Central memory CD8-positive, alpha-beta T cell (primary cell): ENCODE measurements at regions not wholly inside any gene's neighbourhood (a gene's known extent, or its start where the extent isn't known, plus 50 kb on each side); places are given as distances from the start of the nearest gene placed in this dataset.

ENCODE experiments used
- ATAC-seq: fragments of 150-1000 bp; cut with Tn5 transposase; replicated peaks from 2 replicates; pipeline ENCODE4 v1.10.0; 2022; ENCODE audit warnings: mild to moderate bottlenecking, moderate FRiP score, moderate number of reproducible peaks; ENCODE audit not compliant: poor library complexity, severe bottlenecking; ENCODE audit errors: extremely low read depth
- DNase-seq, 2 donors: peaks; one replicate each; pipeline ENCODE4 v3.0.0; 2021; ENCODE audit warnings: low spot score in 2 of 2
- H3K27ac Mint-ChIP-seq: one replicate; pipeline ENCODE4 v1.8.0; 2022; ENCODE audit warnings: low read depth, mild to moderate bottlenecking, moderate library complexity, mixed read lengths
- H3K27me3 Mint-ChIP-seq: one replicate; pipeline ENCODE4 v1.8.0; 2022; ENCODE audit warnings: mixed read lengths
- H3K36me3 Mint-ChIP-seq: one replicate; pipeline ENCODE4 v1.8.0; 2022; ENCODE audit warnings: mild to moderate bottlenecking, moderate library complexity, mixed read lengths; ENCODE audit not compliant: insufficient read depth
- H3K4me1 Mint-ChIP-seq: one replicate; pipeline ENCODE4 v1.8.0; 2022; ENCODE audit warnings: mixed read lengths
- H3K4me3 Mint-ChIP-seq: one replicate; pipeline ENCODE4 v1.8.0; 2022; ENCODE audit warnings: mild to moderate bottlenecking, moderate library complexity, mixed read lengths
- H3K9me3 Mint-ChIP-seq: one replicate; pipeline ENCODE4 v1.8.0; 2022; ENCODE audit warnings: mixed read lengths

GRCh38 chr13:73698859-73699258 is 435.3 kb downstream of the KLF12 start:
- H3K27me3 Mint-ChIP-seq = no peaks in the 10 kb centered on the region
- ATAC-seq (no peak), DNase-seq (no peak)
- H3K4me3 Mint-ChIP-seq = no peak overlapping the region
- no peaks in the 10 kb centered on the region for H3K9me3 Mint-ChIP-seq
- peaks cover 18% of the 10 kb centered on the region for H3K4me1 Mint-ChIP-seq
- no peak overlapping the region for H3K27ac Mint-ChIP-seq
- peaks cover 50% of the 10 kb centered on the region for H3K36me3 Mint-ChIP-seq

- peaks cover 14% of the 10 kb centered on the region for H3K4me1 Mint-ChIP-seq
- ATAC-seq = no peak
Observed at GRCh38 chr13:73697166-73697565, 437.0 kb downstream of the KLF12 start.

GRCh38 chr13:73696713-73697112 is 437.5 kb downstream of the KLF12 start:
- Mint-ChIP-seq H3K27me3 (no peaks in the 10 kb centered on the region), H3K27ac (no peak overlapping the region), H3K9me3 (no peaks in the 10 kb centered on the region), H3K36me3 (peaks cover 60% of the 10 kb centered on the region), H3K4me3 (no peak overlapping the region), H3K4me1 (peaks cover 14% of the 10 kb centered on the region)
- no peak for DNase-seq
- ATAC-seq = no peak

More at GRCh38 chr13:73697166-73697565, 437.0 kb downstream of the KLF12 start:
- H3K36me3 Mint-ChIP-seq = peaks cover 57% of the 10 kb centered on the region
- peak overlapping the region; percentile 38 for H3K27ac Mint-ChIP-seq
- H3K9me3 Mint-ChIP-seq = no peaks in the 10 kb centered on the region
- no peak for DNase-seq
- H3K27me3 Mint-ChIP-seq = no peaks in the 10 kb centered on the region
- H3K4me3 Mint-ChIP-seq = no peak overlapping the region

GRCh38 chr13:73696271-73696670 is 437.9 kb downstream of the KLF12 start:
- Mint-ChIP-seq H3K36me3 (peaks cover 61% of the 10 kb centered on the region), H3K4me1 (peaks cover 14% of the 10 kb centered on the region), H3K27ac (no peak overlapping the region), H3K4me3 (no peak overlapping the region), H3K9me3 (no peaks in the 10 kb centered on the region), H3K27me3 (no peaks in the 10 kb centered on the region)
- DNase-seq = no peak
- ATAC-seq = no peak

- H3K4me3 Mint-ChIP-seq = no peak overlapping the region
- no peak overlapping the region for H3K27ac Mint-ChIP-seq
- peaks cover 14% of the 10 kb centered on the region for H3K4me1 Mint-ChIP-seq
- ATAC-seq (no peak), DNase-seq (no peak)
- peaks cover 62% of the 10 kb centered on the region for H3K36me3 Mint-ChIP-seq
- H3K27me3 Mint-ChIP-seq = no peaks in the 10 kb centered on the region
- H3K9me3 Mint-ChIP-seq = no peaks in the 10 kb centered on the region
Observed at GRCh38 chr13:73695325-73695724, 438.9 kb downstream of the KLF12 start.

- Mint-ChIP-seq H3K36me3 (peaks cover 72% of the 10 kb centered on the region), H3K27me3 (no peaks in the 10 kb centered on the region), H3K27ac (no peak overlapping the region), H3K9me3 (no peaks in the 10 kb centered on the region), H3K4me1 (peaks cover 14% of the 10 kb centered on the region), H3K4me3 (no peak overlapping the region)
- DNase-seq (no peak), ATAC-seq (no peak)
Observed at GRCh38 chr13:73693215-73693614, 441.0 kb downstream of the KLF12 start.

- Mint-ChIP-seq H3K27me3 (no peaks in the 10 kb centered on the region), H3K4me1 (peaks cover 8% of the 10 kb centered on the region), H3K36me3 (peaks cover 62% of the 10 kb centered on the region), H3K27ac (peak overlapping the region; percentile 22), H3K4me3 (no peak overlapping the region), H3K9me3 (no peaks in the 10 kb centered on the region)
- DNase-seq (no peak), ATAC-seq (no peak)
Observed at GRCh38 chr13:73691891-73692290, 442.3 kb downstream of the KLF12 start.

- ATAC-seq (no peak), DNase-seq (no peak)
- no peak overlapping the region for H3K4me3 Mint-ChIP-seq
- peaks cover 8% of the 10 kb centered on the region for H3K4me1 Mint-ChIP-seq
- no peaks in the 10 kb centered on the region for H3K9me3 Mint-ChIP-seq
- H3K27me3 Mint-ChIP-seq = no peaks in the 10 kb centered on the region
- H3K27ac Mint-ChIP-seq = no peak overlapping the region
- H3K36me3 Mint-ChIP-seq = peaks cover 33% of the 10 kb centered on the region
Observed at GRCh38 chr13:73687929-73688328, 446.3 kb downstream of the KLF12 start.

GRCh38 chr13:73687087-73687486 is 447.1 kb downstream of the KLF12 start:
- Mint-ChIP-seq H3K27ac (no peak overlapping the region), H3K36me3 (peaks cover 26% of the 10 kb centered on the region), H3K4me1 (peaks cover 8% of the 10 kb centered on the region), H3K27me3 (no peaks in the 10 kb centered on the region), H3K9me3 (no peaks in the 10 kb centered on the region), H3K4me3 (no peak overlapping the region)
- ATAC-seq (no peak), DNase-seq (no peak)

- Mint-ChIP-seq H3K4me1 (peaks cover 8% of the 10 kb centered on the region), H3K27me3 (no peaks in the 10 kb centered on the region), H3K27ac (no peak overlapping the region), H3K36me3 (peaks cover 19% of the 10 kb centered on the region), H3K9me3 (no peaks in the 10 kb centered on the region), H3K4me3 (no peak overlapping the region)
- no peak for ATAC-seq
- DNase-seq = no peak
Observed at GRCh38 chr13:73684750-73685149, 449.5 kb downstream of the KLF12 start.

- peaks cover 15% of the 10 kb centered on the region for H3K36me3 Mint-ChIP-seq
- DNase-seq (no peak), ATAC-seq (no peak)
- H3K4me3 Mint-ChIP-seq = no peak overlapping the region
- H3K27me3 Mint-ChIP-seq = no peaks in the 10 kb centered on the region
- H3K27ac Mint-ChIP-seq = no peak overlapping the region
- H3K4me1 Mint-ChIP-seq = peaks cover 8% of the 10 kb centered on the region
- H3K9me3 Mint-ChIP-seq = no peaks in the 10 kb centered on the region
Observed at GRCh38 chr13:73684286-73684685, 449.9 kb downstream of the KLF12 start.

GRCh38 chr13:73683746-73684145 is 450.5 kb downstream of the KLF12 start:
- no peaks in the 10 kb centered on the region for H3K27me3 Mint-ChIP-seq
- no peak overlapping the region for H3K4me3 Mint-ChIP-seq
- peaks cover 4% of the 10 kb centered on the region for H3K4me1 Mint-ChIP-seq
- no peaks in the 10 kb centered on the region for H3K9me3 Mint-ChIP-seq
- ATAC-seq (no peak), DNase-seq (no peak)
- no peak overlapping the region for H3K27ac Mint-ChIP-seq
- H3K36me3 Mint-ChIP-seq = peaks cover 11% of the 10 kb centered on the region

- peak overlapping the region; percentile 25 for H3K27ac Mint-ChIP-seq
Observed at GRCh38 chr13:73681779-73682178, 452.4 kb downstream of the KLF12 start.

GRCh38 chr13:73681015-73681414 is 453.2 kb downstream of the KLF12 start:
- Mint-ChIP-seq H3K4me3 (no peak overlapping the region), H3K36me3 (peaks cover 10% of the 10 kb centered on the region), H3K27me3 (no peaks in the 10 kb centered on the region), H3K4me1 (no peaks in the 10 kb centered on the region), H3K27ac (no peak overlapping the region), H3K9me3 (no peaks in the 10 kb centered on the region)
- DNase-seq (no peak), ATAC-seq (no peak)

More at GRCh38 chr13:73681779-73682178, 452.4 kb downstream of the KLF12 start:
- Mint-ChIP-seq H3K36me3 (peaks cover 10% of the 10 kb centered on the region), H3K9me3 (no peaks in the 10 kb centered on the region), H3K4me1 (no peaks in the 10 kb centered on the region), H3K27me3 (no peaks in the 10 kb centered on the region), H3K4me3 (no peak overlapping the region)
- no peak for DNase-seq
- ATAC-seq = no peak
